ENCODE measurements at regions not wholly inside any gene's neighbourhood (a gene's known extent, or its start where the extent isn't known, plus 50 kb on each side); places are given as distances from the start of the nearest gene placed in this dataset.
"Not testable (repeated sequence)": the region's sequence is repeated elsewhere in the genome, so short reads cannot be mapped to it uniquely, and the experiment has no call there.

DNA sequence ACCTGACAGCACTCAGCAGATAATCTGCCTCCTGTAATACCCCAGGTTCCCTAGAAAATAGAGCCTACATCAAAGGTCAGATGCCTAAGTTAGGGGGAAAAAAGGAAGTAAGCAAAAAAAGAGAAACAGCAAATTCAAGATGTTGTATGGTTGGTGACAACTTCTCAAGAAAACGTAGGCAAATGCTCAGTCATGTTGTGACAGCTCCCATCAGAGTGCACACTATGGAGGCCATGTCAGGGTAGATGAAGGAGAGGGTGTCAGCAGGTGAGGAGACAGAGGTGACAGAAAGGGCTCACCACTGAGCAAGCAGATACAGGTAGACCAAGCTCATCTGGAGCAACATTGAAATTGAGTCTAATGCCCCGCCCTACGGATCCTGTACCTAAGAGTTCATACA, 356.8 kb upstream of the BRINP1 start:
- DNase-seq = no peak

- no peak for DNase-seq
Measured at GRCh38 chr9:119722384-119722783, 353.1 kb upstream of the BRINP1 start.

DNA sequence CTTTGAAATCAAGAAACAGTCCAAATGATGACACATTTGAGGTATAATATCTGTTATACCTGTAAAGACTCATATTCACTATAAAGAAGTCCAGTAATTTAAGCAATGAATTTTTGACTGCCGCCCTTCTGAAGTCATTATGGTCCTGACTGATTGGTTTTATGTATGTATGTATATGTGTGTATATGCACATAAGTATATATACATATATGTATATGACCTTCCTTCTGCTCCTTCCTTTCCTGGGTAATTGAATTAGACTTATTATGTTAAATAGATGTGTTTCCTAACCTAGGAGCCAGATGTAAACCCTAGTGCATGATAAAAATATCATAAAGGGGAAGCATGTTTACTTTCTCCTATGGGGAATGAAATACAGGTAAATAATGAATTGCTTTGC, 343.1 kb upstream of the BRINP1 start:
- no peak for DNase-seq

DNA sequence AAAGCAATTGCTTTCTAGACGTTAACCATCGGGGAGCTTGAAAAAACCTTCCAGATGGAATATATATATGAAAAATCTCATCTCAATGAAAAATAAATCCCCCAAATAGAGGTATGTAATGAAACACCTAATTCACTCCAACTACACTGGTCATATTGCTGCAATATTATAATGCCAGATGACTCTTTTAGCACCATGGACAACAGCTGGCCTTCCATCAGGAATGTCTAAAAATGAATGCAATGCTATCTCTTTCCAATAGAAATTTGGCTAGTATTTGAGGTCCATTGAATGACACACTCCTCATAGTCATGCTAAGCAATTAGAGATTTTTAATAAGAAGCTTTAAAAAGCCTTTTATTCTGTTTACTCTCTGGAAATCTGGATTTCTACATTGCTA, 340.2 kb upstream of the BRINP1 start:
- no peak for DNase-seq

- DNase-seq = no peak
Measured at GRCh38 chr9:119707228-119707845, 338.1 kb upstream of the BRINP1 start.

GRCh38 chr9:119701651-119702050, 332.4 kb upstream of the BRINP1 start:
- DNase-seq = no peak

- no peak for DNase-seq
Measured at GRCh38 chr9:119698535-119698934, 329.3 kb upstream of the BRINP1 start.

- no peak for DNase-seq
Measured at GRCh38 chr9:119697996-119698395, 328.8 kb upstream of the BRINP1 start.

GRCh38 chr9:119689879-119690278, 320.6 kb upstream of the BRINP1 start:
- DNase-seq = no peak

DNA sequence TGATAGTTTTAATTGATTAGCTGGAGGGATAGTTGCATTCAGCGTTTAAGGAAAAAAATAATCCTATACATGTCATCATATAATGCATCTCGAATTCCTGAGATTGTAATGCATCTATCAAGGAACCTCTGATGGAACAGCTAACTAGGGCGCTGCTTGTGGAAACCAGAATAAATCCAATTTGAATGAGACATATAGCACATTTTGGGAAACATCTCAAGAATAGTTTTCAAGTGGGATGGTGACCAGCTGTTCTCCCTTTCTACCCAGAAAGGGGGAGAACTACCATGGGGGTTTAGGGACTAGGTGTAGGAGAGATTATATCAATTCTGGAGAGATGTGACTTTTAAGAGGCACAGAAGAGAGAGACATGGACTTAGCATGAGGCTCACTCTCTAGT, 319.3 kb upstream of the BRINP1 start:
- DNase-seq = no peak

DNA sequence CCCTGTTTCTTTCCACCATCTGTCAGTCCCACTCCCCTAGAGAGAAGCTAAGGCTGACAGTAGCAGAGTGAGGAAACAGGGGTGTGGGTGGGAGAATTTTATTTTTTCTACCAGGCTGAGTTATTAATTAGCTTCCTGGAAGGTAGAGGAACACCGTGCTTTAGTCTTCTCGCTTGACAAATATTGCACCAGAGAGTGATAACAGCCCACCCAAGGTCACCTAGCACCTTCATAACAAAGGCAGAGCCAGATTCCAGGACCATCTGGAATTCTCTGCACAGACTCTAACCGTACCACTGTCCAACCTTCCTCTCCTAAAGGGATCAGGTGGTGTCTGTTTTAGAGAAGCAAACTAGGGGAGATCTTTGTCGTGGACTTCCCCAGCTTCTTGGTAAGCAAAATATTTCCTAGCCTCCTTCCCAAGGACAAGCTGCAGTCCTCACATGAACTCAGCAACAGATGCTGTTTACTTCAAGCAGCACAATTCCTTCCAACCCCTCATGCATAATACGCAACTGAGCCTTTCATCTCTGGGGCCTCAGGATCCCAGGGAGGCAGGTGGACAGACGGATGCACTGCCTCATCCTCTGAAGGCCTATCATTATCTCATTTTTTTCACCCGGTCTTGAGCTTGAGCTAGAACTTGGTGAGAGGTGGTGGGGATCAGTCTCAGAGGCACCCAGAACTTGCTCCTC, 308.7 kb upstream of the BRINP1 start:
- DNase-seq = no peak

- no peak for DNase-seq
Measured at GRCh38 chr9:119675951-119676350, 306.7 kb upstream of the BRINP1 start.

- DNase-seq = not testable (repeated sequence)
Measured at GRCh38 chr9:119672763-119673162, 303.5 kb upstream of the BRINP1 start.

DNA sequence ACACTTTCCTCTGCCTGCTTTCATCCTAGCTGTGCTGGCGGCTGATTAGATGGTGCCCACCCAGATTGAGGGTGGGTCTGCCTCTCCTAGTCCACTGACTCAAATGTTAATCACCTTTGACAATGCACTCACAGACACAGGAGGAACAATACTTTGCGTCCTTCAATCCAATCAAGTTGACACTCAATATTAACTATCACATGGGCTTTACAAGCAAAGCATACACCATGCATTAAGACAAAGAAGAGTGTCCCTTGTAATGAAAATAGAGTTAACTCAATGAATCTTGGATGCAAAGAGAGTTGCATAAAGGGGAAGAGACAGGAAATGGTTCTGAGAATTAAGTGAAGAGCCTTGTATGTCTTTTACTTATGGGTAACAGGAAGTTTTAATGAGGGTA, 298.7 kb upstream of the BRINP1 start:
- no peak for DNase-seq

DNA sequence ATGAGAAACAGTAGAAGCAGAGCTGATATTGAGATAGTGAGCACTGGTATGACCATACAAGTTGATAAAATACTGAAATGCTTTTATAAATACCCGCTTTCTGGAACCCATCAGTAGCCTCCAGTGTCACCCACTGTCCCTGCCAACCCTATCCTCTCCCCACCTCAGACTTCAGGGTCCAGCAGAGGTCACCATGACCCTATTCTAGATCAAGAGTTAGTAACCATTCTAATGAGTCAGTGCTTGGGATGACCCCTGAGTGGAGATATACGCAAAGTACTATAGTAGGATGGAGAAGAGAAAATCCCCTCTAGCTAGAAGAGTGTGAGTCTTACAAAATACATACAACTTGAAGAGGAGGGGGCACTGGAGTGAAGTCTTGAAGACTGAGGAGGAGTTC, 297.9 kb upstream of the BRINP1 start:
- no peak for DNase-seq

- DNase-seq = no peak
Measured at GRCh38 chr9:119662329-119662728, 293.1 kb upstream of the BRINP1 start.

DNA sequence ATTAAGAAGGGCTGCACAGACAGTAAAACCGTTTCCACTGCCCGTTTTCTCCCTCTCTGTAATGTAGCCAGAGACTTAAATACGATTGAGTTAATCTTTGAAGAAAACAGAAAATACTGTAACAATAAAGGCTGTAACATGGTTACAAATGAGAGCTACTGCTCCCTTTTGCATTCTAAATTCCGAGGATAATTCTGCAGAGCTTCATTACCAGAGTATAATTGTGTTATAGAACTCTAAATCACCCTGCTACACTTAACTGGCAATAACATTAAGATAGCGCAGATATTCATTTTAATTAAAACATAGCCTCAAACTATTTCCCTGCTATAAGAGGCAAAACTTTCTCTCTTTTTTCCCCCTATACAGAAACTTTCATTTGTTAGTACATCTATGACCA, 283.7 kb upstream of the BRINP1 start:
- DNase-seq = no peak

GRCh38 chr9:119649205-119649604, 280.0 kb upstream of the BRINP1 start:
- no peak for DNase-seq

- no peak for DNase-seq
Measured at GRCh38 chr9:119639287-119639955, 270.2 kb upstream of the BRINP1 start.

- DNase-seq = no peak
Measured at GRCh38 chr9:119634006-119634405, 264.8 kb upstream of the BRINP1 start.

GRCh38 chr9:119611565-119611964, 242.3 kb upstream of the BRINP1 start:
- no peak for DNase-seq

DNA sequence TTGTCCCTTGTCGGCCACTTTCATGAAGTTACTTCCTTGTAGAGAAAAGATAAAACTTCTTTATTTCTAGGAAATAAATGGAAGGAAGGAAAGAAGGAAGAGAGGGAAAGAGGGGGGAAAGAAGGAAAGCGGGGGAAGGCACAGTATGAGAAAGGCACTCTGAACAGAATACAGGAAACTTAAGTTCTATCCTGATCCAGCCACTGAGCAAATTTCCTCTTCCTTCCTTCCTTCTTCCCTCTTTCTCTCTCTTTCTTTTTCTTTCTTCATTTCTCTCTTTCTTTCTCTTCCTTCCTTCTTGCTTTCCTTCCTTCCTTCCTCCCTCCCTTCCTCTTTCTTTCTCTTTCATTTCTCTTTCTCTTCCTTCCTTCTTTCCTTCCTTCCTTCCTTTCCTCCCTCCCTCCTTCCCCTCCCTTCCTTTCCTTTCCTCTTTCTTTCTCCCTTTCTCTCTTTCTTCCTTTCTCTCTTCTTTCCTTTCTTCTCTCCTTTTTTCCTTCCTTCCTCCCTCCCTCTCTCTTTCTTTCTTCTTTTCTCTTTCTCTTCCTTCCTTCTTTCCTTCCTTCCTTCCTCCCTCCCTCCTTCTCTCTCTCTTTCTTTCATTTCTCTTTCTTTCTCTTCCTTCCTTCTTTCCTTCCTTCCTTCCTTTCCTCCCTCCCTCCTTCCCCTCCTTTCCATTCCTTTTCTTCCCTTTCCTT, 240.2 kb upstream of the BRINP1 start:
- no peak for DNase-seq

- DNase-seq = no peak
Measured at GRCh38 chr9:119601632-119602031, 232.4 kb upstream of the BRINP1 start.

DNA sequence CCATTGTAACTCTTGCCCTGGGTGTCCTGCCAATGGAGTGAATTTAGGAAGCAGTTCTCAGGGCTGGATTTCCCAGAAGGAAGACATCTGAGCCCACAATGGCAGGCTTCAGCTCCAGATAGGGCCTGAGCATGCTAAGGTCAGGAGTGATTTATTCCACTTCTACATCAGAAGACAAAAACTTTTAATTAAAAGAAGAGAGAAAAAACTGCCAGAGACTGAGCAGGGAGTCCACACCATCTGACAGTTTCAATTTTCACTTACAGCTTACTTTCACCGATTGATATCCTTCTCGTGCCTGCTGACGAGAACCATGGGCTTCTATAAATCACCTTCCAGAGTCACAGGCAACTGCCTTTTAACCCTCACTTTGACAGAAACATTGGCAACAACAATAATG, 228.3 kb upstream of the BRINP1 start:
- DNase-seq = no peak

Measured in CD4-positive, alpha-beta T cell treated with Interleukin-10 for 1 hour (primary cell).